DND-41 (cell line): ENCODE measurements at regions not wholly inside any gene's neighbourhood (a gene's known extent, or its start where the extent isn't known, plus 50 kb on each side); places are given as distances from the start of the nearest gene placed in this dataset.

Source experiments
- EZH2 ChIP-seq: IDR thresholded peaks from 3 replicates; pipeline ENCODE4 v1.6.1; 2012; ENCODE audit warnings: borderline replicate concordance, low read depth, mild to moderate bottlenecking, moderate library complexity, low read length, inconsistent platforms; ENCODE audit not compliant: severe bottlenecking
- TF ChIP-seq, protein P1 (sequence below): IDR thresholded peaks from 2 replicates; pipeline ENCODE4 v1.5.1; 2012; ENCODE audit warnings: borderline replicate concordance, low read length, moderate library complexity, mild to moderate bottlenecking; ENCODE audit not compliant: poor library complexity, severe bottlenecking; ENCODE audit errors: extremely low read depth

DNA sequence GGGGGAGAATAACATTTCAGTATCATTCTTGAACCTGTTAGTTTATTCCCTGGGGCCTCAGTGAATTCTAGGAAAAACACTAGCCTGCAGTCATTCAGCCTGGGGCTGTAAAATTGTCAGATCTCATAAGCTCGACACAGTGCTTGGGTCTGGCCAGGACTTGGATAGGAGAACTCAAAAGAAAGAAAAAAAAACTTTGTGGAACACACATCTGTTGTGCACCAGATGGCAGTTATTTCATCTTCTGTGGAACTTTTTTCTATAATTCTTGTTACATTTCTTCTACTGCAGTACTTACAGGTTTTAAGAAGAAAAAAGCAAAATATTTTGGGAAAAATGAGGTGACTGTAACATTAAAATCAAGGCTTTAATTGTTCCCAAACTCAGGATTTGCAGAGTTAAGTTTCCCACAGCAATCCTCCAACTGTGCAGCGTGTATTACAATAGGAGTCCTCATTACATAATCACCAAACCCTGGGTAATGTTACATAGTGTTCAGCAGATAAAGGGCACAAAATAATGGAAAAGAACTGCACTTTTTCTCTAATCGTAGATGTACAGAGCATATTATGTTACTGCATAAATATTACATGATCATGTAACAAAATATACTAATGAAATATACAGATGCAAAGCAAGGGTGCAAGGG lies 531.1 kb upstream of the CITED2 start:
- TF ChIP-seq, protein P1, sequence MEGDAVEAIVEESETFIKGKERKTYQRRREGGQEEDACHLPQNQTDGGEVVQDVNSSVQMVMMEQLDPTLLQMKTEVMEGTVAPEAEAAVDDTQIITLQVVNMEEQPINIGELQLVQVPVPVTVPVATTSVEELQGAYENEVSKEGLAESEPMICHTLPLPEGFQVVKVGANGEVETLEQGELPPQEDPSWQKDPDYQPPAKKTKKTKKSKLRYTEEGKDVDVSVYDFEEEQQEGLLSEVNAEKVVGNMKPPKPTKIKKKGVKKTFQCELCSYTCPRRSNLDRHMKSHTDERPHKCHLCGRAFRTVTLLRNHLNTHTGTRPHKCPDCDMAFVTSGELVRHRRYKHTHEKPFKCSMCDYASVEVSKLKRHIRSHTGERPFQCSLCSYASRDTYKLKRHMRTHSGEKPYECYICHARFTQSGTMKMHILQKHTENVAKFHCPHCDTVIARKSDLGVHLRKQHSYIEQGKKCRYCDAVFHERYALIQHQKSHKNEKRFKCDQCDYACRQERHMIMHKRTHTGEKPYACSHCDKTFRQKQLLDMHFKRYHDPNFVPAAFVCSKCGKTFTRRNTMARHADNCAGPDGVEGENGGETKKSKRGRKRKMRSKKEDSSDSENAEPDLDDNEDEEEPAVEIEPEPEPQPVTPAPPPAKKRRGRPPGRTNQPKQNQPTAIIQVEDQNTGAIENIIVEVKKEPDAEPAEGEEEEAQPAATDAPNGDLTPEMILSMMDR: no peak
- TF ChIP-seq EZH2: no peak
